ENCODE measurements at regions not wholly inside any gene's neighbourhood (a gene's known extent, or its start where the extent isn't known, plus 50 kb on each side); places are given as distances from the start of the nearest gene placed in this dataset.

- TF ChIP-seq CTCF (IDR thresholded peaks at IDR 0.05; ENCODE audit: insufficient read depth, low read length) (no peak), GABPA (IDR thresholded peaks at IDR 0.05; ENCODE audit: low read depth) (no peak), SPI1 (IDR thresholded peaks at IDR 0.05; ENCODE audit: borderline replicate concordance, low read depth) (no peak), POLR2AphosphoS5 (IDR thresholded peaks at IDR 0.05; ENCODE audit: low read depth) (no peak), REST (IDR thresholded peaks at IDR 0.05; ENCODE audit: insufficient replicate concordance, low read depth) (no peak)
- DNase-seq (ENCODE audit: low read depth in 1 of 2, low spot score in 1 of 2), result no peak
- Histone ChIP-seq H3K27me3 (ENCODE audit: insufficient read depth, poor library complexity, severe bottlenecking) (no peaks in the 10 kb centered on the region), H3K4me3 (replicated peaks; ENCODE audit: insufficient read depth, low read length) (no peak overlapping the region), H3K27ac (replicated peaks) (no peak overlapping the region)
Measured at GRCh38 chr2:41865263-41865662, 182.6 kb upstream of the PKDCC start.

- no peak for DNase-seq (ENCODE audit: low read depth in 1 of 2, low spot score in 1 of 2)
- Histone ChIP-seq H3K27me3 (ENCODE audit: insufficient read depth, poor library complexity, severe bottlenecking) (no peaks in the 10 kb centered on the region), H3K27ac (replicated peaks) (no peak overlapping the region), H3K4me3 (replicated peaks; ENCODE audit: insufficient read depth, low read length) (no peak overlapping the region)
- TF ChIP-seq CTCF (IDR thresholded peaks at IDR 0.05; ENCODE audit: insufficient read depth, low read length), result no peak
- no peak for TF ChIP-seq POLR2AphosphoS5 (IDR thresholded peaks at IDR 0.05; ENCODE audit: low read depth)
- TF ChIP-seq SPI1 (IDR thresholded peaks at IDR 0.05; ENCODE audit: borderline replicate concordance, low read depth), result no peak
- no peak for TF ChIP-seq REST (IDR thresholded peaks at IDR 0.05; ENCODE audit: insufficient replicate concordance, low read depth)
- TF ChIP-seq GABPA (IDR thresholded peaks at IDR 0.05; ENCODE audit: low read depth), result no peak
Measured at GRCh38 chr2:41867553-41867952, 180.3 kb upstream of the PKDCC start.

- Histone ChIP-seq H3K27ac (replicated peaks) (no peak overlapping the region), H3K27me3 (ENCODE audit: insufficient read depth, poor library complexity, severe bottlenecking) (no peaks in the 10 kb centered on the region), H3K4me3 (replicated peaks; ENCODE audit: insufficient read depth, low read length) (no peak overlapping the region)
- DNase-seq (ENCODE audit: low read depth in 1 of 2, low spot score in 1 of 2), result peak in 1 of 2 experiments; percentile 39
- TF ChIP-seq SPI1 (IDR thresholded peaks at IDR 0.05; ENCODE audit: borderline replicate concordance, low read depth) (no peak), CTCF (IDR thresholded peaks at IDR 0.05; ENCODE audit: insufficient read depth, low read length) (peak; percentile 66)
Measured at GRCh38 chr2:41869542-41870264, 178.1 kb upstream of the PKDCC start.

GRCh38 chr2:41870265-41870585, 177.6 kb upstream of the PKDCC start:
- Histone ChIP-seq H3K27me3 (ENCODE audit: insufficient read depth, poor library complexity, severe bottlenecking) (no peaks in the 10 kb centered on the region), H3K4me3 (replicated peaks; ENCODE audit: insufficient read depth, low read length) (no peak overlapping the region), H3K27ac (replicated peaks) (no peak overlapping the region)
- TF ChIP-seq SPI1 (IDR thresholded peaks at IDR 0.05; ENCODE audit: borderline replicate concordance, low read depth) (no peak), POLR2AphosphoS5 (IDR thresholded peaks at IDR 0.05; ENCODE audit: low read depth) (no peak), GABPA (IDR thresholded peaks at IDR 0.05; ENCODE audit: low read depth) (no peak), REST (IDR thresholded peaks at IDR 0.05; ENCODE audit: insufficient replicate concordance, low read depth) (no peak), CTCF (IDR thresholded peaks at IDR 0.05; ENCODE audit: insufficient read depth, low read length) (no peak)
- DNase-seq (ENCODE audit: low read depth in 1 of 2, low spot score in 1 of 2), result no peak

Data from HL-60 (cell line).